ENCODE measurements at regions not wholly inside any gene's neighbourhood (a gene's known extent, or its start where the extent isn't known, plus 50 kb on each side); places are given as distances from the start of the nearest gene placed in this dataset.
"Not testable (repeated sequence)": the region's sequence is repeated elsewhere in the genome, so short reads cannot be mapped to it uniquely, and the experiment has no call there.

GRCh38 chr2:226280136-226280535 is 519.5 kb downstream of the IRS1 start:
- intact Hi-C loops (cut with DNase I); DNase-seq (ENCODE audit: low spot score): not testable (repeated sequence)

DNA sequence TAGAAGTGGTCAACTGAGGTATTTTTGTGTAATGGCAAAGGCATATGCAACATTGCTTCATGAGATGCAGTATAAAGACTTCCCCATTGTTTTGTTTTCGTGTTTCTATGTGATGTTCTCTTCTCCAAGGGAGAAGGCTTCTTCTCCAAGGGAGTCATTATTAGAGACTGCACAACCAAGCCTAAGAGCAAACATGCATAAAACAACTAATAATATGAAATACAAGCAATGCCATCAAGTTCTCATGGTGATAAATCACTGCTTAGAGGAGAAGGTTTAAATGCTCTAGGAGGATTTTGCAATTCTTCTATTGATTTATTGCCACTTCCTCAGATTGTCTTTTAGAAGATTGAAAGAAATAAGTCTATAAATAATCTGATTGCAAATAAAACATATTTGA is 524.4 kb downstream of the IRS1 start:
- no peak for DNase-seq (ENCODE audit: low spot score)
- intact Hi-C loops (cut with DNase I), result no loop called here

GRCh38 chr2:226274143-226274542 is 525.5 kb downstream of the IRS1 start:
- no peak for DNase-seq (ENCODE audit: low spot score)
- intact Hi-C loops (cut with DNase I), result no loop called here

- no peak for DNase-seq (ENCODE audit: low spot score)
- intact Hi-C loops (cut with DNase I), result no loop called here
These were observed 526.2 kb downstream of the IRS1 start for GRCh38 chr2:226273440-226273839.

- DNase-seq (ENCODE audit: low spot score), result no peak
- intact Hi-C loops (cut with DNase I), result no loop called here
These were observed 527.2 kb downstream of the IRS1 start for GRCh38 chr2:226272435-226272834.

GRCh38 chr2:226270285-226271058 is 529.1 kb downstream of the IRS1 start:
- intact Hi-C loops (cut with DNase I), result no loop called here
- no peak for DNase-seq (ENCODE audit: low spot score)

DNA sequence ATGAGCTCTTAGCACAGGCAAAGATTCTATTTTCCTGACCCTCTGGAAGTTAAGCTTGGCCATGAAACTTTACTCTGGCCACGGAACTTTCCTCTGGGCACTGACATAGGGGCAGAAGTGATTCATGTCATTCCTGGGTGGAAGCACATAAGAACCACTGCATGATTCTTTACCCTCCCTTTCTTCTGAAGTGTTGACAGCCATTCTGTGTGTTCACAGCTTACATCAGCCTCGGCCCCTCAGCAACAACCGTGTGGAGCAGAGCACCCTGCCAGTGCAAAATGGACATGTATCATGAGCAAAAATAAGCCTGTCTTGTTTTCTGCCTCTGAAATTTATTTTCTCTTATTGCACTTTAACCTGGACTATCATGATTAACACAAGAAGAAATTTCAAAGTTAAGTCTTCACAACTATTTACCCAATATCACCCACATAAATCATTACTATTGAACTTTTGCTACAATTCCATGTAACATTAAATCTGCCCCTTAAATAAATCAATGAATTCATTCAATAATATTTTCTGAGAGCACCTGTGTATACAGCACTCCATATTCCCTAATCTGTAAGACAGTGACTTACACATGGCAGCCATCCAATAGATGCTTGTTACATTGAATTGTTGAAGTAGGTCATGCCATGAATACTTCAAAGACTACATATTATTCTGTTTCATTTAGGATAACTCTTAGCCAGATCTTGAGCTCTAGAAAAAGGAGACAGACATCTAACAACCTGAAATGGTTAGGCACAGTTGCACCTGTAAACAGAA is 531.9 kb downstream of the IRS1 start:
- intact Hi-C loops (cut with DNase I), result no loop called here
- no peak for DNase-seq (ENCODE audit: low spot score)

DNA sequence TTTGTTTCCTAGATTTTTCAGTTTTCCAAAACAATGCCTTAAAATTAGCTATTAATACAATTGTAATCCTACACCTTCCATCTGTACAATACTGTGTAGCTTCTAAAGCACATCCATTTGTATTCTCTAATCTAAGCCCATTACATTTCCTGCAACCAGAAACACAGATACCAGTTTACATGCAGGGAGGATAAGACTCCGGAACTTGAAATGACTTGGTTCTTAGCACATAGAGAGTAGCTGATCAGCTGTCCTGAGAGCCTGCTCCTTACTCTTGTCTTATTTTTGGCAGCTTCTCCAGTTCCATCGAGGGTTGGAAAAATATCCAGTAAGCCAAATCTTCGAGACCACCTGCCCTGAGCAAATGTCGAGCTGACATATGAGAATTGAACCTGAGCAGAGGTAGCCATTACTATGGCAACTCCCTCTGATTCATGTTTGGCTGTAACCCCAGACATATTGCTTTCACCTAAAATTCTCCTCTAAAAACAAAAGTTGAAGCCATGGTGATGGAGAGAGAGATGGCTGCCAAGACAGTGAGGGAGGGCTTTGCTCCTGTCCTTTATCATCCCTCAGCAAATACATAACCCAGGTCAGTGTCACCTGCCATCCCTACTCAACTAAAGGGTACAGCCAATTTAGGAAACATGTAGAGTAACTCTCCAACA is 542.8 kb downstream of the IRS1 start:
- intact Hi-C loops (cut with DNase I), result no loop called here
- no peak for DNase-seq (ENCODE audit: low spot score)

DNA sequence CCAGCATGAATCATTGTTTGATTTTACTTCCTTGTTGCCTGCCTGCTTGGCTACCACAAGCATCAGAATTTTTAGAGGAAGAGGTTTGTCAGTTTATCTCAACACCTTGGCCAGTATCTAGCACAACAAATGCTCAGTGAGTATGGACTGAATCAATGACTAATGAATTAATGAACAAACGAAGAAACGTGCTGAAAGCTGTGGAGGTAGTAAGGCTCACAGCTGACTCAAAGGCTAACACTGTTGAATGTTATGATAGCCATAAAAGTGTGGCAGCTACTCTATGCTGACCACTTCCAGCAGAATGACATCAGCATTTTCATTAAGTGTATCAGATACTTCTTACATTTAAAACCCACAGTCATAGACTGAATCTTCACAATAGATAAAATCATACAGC is 543.4 kb downstream of the IRS1 start:
- no peak for DNase-seq (ENCODE audit: low spot score)

DNA sequence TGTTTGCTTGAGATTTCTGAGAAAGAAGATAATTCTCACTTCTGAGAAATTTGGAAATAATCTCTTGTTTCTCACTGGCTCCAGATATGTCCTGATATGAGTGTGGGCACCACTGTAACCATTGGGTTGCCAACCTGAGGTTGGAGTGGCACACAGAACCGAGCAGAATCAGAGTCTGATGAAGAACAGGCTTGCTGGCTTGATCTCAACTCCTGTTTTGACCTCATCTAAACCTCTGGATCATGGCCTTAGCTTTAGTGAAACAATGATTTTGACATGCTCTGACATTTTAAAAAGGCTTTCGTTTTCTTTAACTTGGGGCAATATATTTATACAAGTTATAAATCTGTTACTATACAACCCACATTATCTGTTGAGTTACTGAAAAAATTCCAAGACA is 548.0 kb downstream of the IRS1 start:
- no peak for DNase-seq (ENCODE audit: low spot score)
- intact Hi-C loops (cut with DNase I), result no loop called here

More for the DNA sequence above, 543.4 kb downstream of the IRS1 start:
- intact Hi-C loops (cut with DNase I), result no loop called here

DNA sequence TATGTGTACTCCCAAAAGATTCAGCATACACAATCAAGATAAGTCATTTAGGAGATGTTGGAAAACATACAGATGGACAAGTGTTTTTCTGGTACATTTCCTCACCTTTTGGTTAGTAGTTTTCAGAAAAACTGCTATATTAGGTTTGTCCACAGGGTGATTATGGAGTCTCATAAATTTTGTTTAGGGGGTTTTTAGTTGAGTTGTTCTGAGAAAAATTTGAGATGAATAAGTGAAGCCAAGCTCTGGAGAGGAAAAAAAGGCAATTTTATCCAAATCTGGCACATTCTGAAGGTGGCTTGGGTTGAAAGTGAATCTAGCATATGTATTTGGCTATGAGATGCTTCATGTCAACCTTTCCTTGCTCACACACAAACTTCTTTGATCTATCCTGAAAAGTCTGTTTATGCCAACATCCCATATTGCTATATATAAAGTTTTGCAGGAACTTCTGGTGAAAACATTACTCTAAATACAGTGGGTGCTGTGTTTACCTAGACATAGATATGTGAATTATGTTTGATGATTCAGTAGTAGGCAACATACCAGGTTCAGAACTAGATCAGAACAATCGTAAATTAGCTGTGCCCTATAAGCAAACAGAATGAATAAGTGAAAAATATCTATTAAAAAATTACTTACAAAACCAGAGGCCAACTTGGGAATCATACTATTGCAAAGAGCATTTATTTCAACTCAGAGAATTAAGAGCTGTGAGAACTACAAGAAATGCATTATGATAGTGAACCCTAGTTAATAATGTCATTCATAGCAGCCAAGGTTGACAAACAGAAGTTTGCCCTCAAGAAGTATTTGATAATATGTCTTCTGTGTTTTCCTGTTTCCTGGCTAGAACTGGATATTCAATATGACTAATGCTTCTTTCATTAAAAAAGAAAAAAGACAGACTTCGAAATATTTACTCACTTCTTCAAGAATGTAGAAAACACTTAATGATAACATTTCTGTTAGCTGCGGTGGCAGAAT is 552.0 kb downstream of the IRS1 start:
- intact Hi-C loops (cut with DNase I), result no loop called here

DNA sequence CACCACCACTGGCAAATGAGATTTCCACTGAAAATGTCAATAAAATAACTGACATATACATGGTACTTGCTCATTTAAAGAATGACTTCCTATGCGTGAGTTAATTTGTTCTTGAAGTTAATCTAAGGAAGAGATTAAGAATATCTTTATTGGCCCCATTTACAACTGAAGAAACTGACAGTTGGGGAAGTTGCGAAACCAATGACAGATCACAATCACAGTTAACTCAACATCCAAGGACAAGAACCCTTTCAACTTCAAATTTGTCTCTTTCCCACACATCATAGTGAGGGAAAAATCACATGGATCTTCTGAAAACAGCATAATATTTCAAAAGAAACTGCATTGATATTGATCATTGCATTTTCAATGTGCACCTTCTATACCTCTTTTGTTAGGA is 565.4 kb downstream of the IRS1 start:
- intact Hi-C loops (cut with DNase I), result no loop called here
- no peak for DNase-seq (ENCODE audit: low spot score)

More for the DNA sequence above, 552.0 kb downstream of the IRS1 start:
- no peak for DNase-seq (ENCODE audit: low spot score)

GRCh38 chr2:226233388-226233787 is 566.2 kb downstream of the IRS1 start:
- no peak for DNase-seq (ENCODE audit: low spot score)

DNA sequence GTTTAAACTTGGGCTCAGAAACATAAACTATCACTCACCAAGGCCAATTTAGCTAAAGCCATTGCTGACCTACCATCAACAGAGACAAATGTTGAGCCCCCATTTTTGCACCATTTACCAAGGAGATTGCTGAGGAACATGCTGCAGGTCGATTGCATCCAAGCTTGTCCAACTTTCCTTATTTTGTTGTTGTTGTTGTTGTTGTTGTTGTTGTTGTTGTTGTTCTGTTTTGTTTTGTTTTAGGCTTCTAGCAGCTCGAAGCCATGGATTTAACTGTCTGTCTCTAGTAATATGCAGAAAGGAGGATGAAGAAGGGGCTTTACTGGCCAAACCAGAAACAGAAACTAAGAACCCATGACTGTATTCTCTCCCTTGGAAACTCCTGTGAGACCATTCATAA is 571.5 kb downstream of the IRS1 start:
- intact Hi-C loops (cut with DNase I), result no loop called here

More at GRCh38 chr2:226233388-226233787, 566.2 kb downstream of the IRS1 start:
- intact Hi-C loops (cut with DNase I), result no loop called here

GRCh38 chr2:226227341-226227740 is 572.3 kb downstream of the IRS1 start:
- DNase-seq (ENCODE audit: low spot score), result no peak
- intact Hi-C loops (cut with DNase I), result no loop called here

More for the DNA sequence above, 571.5 kb downstream of the IRS1 start:
- no peak for DNase-seq (ENCODE audit: low spot score)

GRCh38 chr2:226223704-226224103 is 575.9 kb downstream of the IRS1 start:
- no peak for DNase-seq (ENCODE audit: low spot score)
- intact Hi-C loops (cut with DNase I), result no loop called here

GRCh38 chr2:226220511-226220910 is 579.1 kb downstream of the IRS1 start:
- intact Hi-C loops (cut with DNase I), result no loop called here

GRCh38 chr2:226217191-226217590 is 582.4 kb downstream of the IRS1 start:
- intact Hi-C loops (cut with DNase I), result loop anchor here (2.0 to 5.0 kb wide), 2 partner anchors 515 to 584 kb away; no protein-coding TSS in a partner anchor
- DNase-seq (ENCODE audit: low spot score), result no peak

More at GRCh38 chr2:226220511-226220910, 579.1 kb downstream of the IRS1 start:
- DNase-seq (ENCODE audit: low spot score), result no peak

DNA sequence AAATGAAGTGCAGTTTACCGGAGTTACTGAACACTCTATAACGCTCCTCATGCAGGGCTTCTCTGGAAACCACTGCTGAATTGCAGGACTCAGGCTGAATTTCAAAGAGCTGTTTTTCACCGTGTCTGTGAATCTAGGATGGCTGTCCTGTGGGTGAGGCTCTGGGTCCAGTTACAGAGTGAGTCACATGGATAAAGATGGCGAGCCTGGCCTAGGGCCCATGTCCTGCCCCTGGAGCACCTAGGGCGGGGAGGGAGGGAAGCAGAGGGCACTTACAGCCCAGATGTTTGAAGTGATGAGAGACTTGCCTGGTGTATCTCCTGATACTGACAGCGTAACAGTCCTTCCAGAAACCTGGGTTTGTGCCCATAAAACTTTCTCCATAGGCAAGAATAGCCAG is 583.0 kb downstream of the IRS1 start:
- intact Hi-C loops (cut with DNase I), result loop anchor here (2.0 to 5.0 kb wide), 2 partner anchors 516 to 584 kb away; no protein-coding TSS in a partner anchor
- DNase-seq (ENCODE audit: low spot score), result no peak

All from cardiac septum (tissue), 1 donor.